ENCODE measurements at regions not wholly inside any gene's neighbourhood (a gene's known extent, or its start where the extent isn't known, plus 50 kb on each side); places are given as distances from the start of the nearest gene placed in this dataset.
A peak's percentile ranks its signal among the peaks of the same experiment; 100 is the strongest.

DNA sequence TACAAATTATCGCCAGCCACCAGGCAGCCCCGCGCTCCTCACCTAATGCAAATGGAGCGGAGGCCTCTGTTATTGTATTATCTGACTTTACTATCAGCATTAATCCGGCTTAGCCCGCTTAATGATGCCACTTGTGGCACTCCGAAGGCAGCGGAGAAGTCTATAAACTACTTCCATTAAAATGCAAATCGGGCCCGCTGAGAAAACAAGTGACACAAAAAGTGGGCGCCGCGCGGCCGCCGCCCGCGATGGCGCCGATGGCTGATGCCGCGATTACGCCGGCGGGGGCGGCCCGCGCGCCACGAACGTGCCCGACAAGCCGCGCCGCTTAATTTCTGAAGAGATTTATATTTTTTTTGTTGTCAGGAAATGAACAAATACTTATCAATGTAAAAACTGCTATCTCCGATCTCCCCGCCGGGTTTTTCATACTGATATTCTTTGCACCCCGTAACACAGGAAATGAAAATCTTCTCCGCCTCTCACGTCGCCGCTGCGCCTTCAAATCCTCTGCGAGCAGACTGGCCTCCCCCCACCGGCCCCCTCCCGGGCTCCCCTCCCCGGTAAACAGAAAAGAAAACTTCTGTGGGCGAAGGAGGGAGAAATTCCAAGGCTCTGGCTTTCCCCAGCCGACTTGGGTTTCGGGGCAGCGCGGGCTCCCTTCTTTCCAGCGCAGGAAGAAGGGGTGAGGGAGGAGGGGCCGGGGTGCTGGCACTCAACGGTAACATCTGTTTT lies 221.8 kb downstream of the INSIG2 start:
- Histone ChIP-seq H3K4me1 (peaks cover 19 to 24% of the 10 kb centered on the region in 2 donors), H3K27ac (peak overlapping the region; percentile 84 to 90 (median 86)), H3K36me3 (no peaks in the 10 kb centered on the region), H3K27me3 (no peaks in the 10 kb centered on the region), H3K9me3 (no peaks in the 10 kb centered on the region), H3K4me3 (peak overlapping the region; percentile 68 to 78 (median 74))
- TF ChIP-seq POLR2A (IDR thresholded peaks at IDR 0.05), result peak; percentile 28 to 44
- TF ChIP-seq, protein P1, sequence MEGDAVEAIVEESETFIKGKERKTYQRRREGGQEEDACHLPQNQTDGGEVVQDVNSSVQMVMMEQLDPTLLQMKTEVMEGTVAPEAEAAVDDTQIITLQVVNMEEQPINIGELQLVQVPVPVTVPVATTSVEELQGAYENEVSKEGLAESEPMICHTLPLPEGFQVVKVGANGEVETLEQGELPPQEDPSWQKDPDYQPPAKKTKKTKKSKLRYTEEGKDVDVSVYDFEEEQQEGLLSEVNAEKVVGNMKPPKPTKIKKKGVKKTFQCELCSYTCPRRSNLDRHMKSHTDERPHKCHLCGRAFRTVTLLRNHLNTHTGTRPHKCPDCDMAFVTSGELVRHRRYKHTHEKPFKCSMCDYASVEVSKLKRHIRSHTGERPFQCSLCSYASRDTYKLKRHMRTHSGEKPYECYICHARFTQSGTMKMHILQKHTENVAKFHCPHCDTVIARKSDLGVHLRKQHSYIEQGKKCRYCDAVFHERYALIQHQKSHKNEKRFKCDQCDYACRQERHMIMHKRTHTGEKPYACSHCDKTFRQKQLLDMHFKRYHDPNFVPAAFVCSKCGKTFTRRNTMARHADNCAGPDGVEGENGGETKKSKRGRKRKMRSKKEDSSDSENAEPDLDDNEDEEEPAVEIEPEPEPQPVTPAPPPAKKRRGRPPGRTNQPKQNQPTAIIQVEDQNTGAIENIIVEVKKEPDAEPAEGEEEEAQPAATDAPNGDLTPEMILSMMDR (IDR thresholded peaks at IDR 0.05 in 4 of 5, conservative IDR thresholded peaks at IDR 0.05 in 1 of 5), result no peak
- peak; percentile 44 to 65 for ATAC-seq
- in situ Hi-C loops (cut with MboI; ENCODE audit: low sequenced_read_pairs in 4 of 4) (loop anchor here in 1 of 4 donors (10.0 kb wide), 1 partner anchor 535 kb away; the partner anchor contains the start of gene EN1), intact Hi-C loops (cut with DNase I; ENCODE audit: low total_unique reads) (loop anchor here (1.0 to 5.0 kb wide), 3 partner anchors 88 to 997 kb away; no protein-coding TSS in a partner anchor)
- DNase-seq, result peak in 1 of 2 donors; percentile 30

DNA sequence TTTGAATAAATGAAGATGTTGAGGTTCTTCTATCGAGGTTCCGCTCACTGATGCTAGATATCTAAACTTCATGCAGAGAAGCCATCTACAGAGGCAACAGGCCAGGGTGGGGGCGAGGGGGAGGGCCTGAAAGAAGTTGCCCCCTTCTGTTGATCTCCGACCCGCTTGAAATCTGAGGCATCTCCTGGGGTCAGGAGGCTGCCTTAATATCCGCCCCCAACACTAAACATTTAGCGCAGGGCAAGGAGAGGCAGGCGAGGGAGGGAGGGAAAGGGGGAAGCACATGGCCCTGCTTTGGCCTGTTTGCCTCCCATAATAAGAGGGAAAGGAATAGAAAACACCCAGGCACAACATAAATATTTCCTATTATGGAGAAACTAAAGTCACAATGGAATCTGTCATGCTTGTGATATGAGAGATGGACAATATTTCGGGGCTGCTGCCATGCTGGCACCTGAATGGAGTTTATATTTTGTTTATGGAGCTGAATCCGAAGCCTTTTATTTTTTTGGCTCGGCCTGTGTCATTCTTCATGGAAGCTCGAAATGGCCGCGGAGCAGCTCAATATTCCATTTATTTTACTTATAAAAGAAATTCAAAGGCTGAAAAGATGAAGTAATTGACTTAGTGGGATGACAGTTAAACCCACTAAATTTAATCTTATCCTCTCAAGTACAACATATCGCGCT lies 221.1 kb downstream of the INSIG2 start:
- H3K36me3 ChIP-seq, result no peaks in the 10 kb centered on the region
- TF ChIP-seq, protein P1 (IDR thresholded peaks at IDR 0.05 in 4 of 5, conservative IDR thresholded peaks at IDR 0.05 in 1 of 5), result no peak
- TF ChIP-seq POLR2A (IDR thresholded peaks at IDR 0.05), result no peak
- no peaks in the 10 kb centered on the region for H3K27me3 ChIP-seq
- ATAC-seq, result no peak
- H3K27ac ChIP-seq, result peak overlapping the region; percentile 84 to 90 (median 86)
- no peak for DNase-seq
- H3K4me1 ChIP-seq, result peaks cover 18 to 24% of the 10 kb centered on the region in 2 donors
- H3K9me3 ChIP-seq, result no peaks in the 10 kb centered on the region
- in situ Hi-C loops (cut with MboI; ENCODE audit: low sequenced_read_pairs in 4 of 4) (no loop called here), intact Hi-C loops (cut with DNase I; ENCODE audit: low total_unique reads) (no loop called here)
- peak overlapping the region; percentile 68 to 78 (median 74) for H3K4me3 ChIP-seq

DNA sequence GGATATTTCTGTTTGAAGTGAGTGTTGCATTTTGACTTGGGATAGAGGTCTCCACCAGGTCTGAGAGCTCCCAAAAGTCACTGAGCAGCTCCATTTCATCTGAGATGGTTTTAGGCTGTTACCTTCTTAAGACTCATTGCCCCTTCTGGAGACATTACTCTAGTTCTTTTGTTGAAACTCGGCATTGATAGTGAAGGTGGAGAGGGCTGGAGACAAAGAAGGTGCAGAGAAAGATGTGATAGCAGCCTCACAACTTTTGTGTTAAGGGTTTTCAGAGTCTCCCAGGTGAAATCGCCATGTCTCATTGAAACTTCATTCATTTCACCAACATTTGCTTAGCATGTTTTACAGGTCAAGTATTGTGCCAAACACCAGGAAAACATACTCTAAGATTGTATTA lies 219.6 kb downstream of the INSIG2 start:
- H3K27me3 ChIP-seq, result no peaks in the 10 kb centered on the region
- no peaks in the 10 kb centered on the region for H3K36me3 ChIP-seq
- peaks cover 4 to 17% of the 10 kb centered on the region in 2 donors for H3K4me1 ChIP-seq
- no peak overlapping the region for H3K27ac ChIP-seq
- intact Hi-C loops (cut with DNase I; ENCODE audit: low total_unique reads), result no loop called here
- no peaks in the 10 kb centered on the region for H3K9me3 ChIP-seq
- H3K4me3 ChIP-seq, result no peak overlapping the region
- no peak for TF ChIP-seq POLR2A (IDR thresholded peaks at IDR 0.05)
- TF ChIP-seq, protein P1 (IDR thresholded peaks at IDR 0.05 in 4 of 5, conservative IDR thresholded peaks at IDR 0.05 in 1 of 5), result no peak
- DNase-seq, result no peak
- ATAC-seq, result no peak
- in situ Hi-C loops (cut with MboI; ENCODE audit: low sequenced_read_pairs in 4 of 4), result no loop called here

- ATAC-seq (no peak), DNase-seq (no peak)
- no peak overlapping the region for H3K27ac ChIP-seq
- no peak overlapping the region for H3K4me3 ChIP-seq
- in situ Hi-C loops (cut with MboI; ENCODE audit: low sequenced_read_pairs in 4 of 4) (no loop called here), intact Hi-C loops (cut with DNase I; ENCODE audit: low total_unique reads) (no loop called here)
- no peaks in the 10 kb centered on the region for H3K4me1 ChIP-seq
- no peaks in the 10 kb centered on the region for H3K9me3 ChIP-seq
- TF ChIP-seq POLR2A (IDR thresholded peaks at IDR 0.05), result no peak
- TF ChIP-seq, protein P1 (IDR thresholded peaks at IDR 0.05 in 4 of 5, conservative IDR thresholded peaks at IDR 0.05 in 1 of 5), result no peak
- no peaks in the 10 kb centered on the region for H3K27me3 ChIP-seq
- H3K36me3 ChIP-seq, result no peaks in the 10 kb centered on the region
Measured at GRCh38 chr2:118301248-118301647, 213.0 kb downstream of the INSIG2 start.
